ENCODE measurements at regions not wholly inside any gene's neighbourhood (a gene's known extent, or its start where the extent isn't known, plus 50 kb on each side); places are given as distances from the start of the nearest gene placed in this dataset.

DNA sequence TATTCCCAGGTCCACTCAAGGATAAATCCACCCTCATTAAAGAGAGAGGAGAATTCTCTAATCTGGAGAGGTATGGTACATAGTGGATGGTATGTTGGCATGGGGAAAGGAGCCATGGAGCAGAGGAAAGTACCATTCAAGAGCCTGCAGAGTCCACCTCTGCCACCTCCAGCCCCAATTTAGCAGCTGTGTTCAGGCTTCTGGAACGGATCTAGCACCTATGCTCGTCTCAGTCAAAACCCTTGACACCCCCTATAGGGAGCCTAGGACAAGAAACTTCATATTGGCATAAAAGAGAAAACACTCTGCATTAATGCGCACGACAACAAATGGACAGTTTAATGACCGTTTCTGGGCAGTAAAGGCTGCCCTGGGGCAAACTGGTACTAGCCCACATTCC lies 161.1 kb upstream of the FAM78B start:
- H3K27me3 ChIP-seq, result no peaks in the 10 kb centered on the region
- H3K9me3 ChIP-seq, result no peaks in the 10 kb centered on the region
- no peak overlapping the region for H3K27ac ChIP-seq
- DNase-seq, result no peak
- no peak overlapping the region for H3K4me3 ChIP-seq
- H3K36me3 ChIP-seq, result no peaks in the 10 kb centered on the region
- no peaks in the 10 kb centered on the region for H3K4me1 ChIP-seq
- intact Hi-C loops (cut with DNase I; ENCODE audit: low total_unique reads), result no loop called here
- 65% methylated on average over 5 of the region's 5 CpGs; no CpG with 5 or more reads in 1 of the 2 donors for WGBS, 2 donors (ENCODE audit: low coverage in 1 of 2)
- no peak for TF ChIP-seq EP300 (IDR thresholded peaks at IDR 0.05; ENCODE audit: low read depth)
- TF ChIP-seq CTCF (IDR thresholded peaks at IDR 0.05), result no peak
- TF ChIP-seq POLR2A (IDR thresholded peaks at IDR 0.05), result no peak
- TF ChIP-seq POLR2AphosphoS5 (IDR thresholded peaks at IDR 0.05), result no peak
- in situ Hi-C loops (cut with MboI; ENCODE audit: low pct_ligation_motif_present in 1 of 4, low pct_unique_long_range_greater_than_20kb in 1 of 4, low sequenced_read_pairs in 3 of 4), result no loop called here

DNA sequence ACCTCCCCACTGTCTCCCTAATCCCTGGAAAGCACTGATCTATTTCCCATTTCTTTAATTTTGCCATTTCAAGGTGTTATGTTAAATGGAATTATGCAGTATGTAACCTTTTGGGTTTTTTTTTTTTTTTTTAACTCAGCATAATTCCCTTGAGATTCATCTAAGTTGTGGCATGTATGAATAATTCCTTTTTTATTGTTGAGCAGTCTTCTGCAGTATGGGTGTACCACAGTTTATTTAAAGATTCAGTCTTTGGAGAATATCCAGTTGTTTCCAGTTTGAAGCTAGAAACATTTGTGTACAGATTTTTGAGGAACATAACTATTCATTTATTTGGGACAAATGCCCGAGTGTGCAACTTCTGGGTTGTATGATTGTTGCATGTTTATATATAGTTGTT lies 162.2 kb upstream of the FAM78B start:
- no peaks in the 10 kb centered on the region for H3K27me3 ChIP-seq
- intact Hi-C loops (cut with DNase I; ENCODE audit: low total_unique reads), result no loop called here
- no peak for DNase-seq
- H3K27ac ChIP-seq, result no peak overlapping the region
- H3K36me3 ChIP-seq, result no peaks in the 10 kb centered on the region
- no peaks in the 10 kb centered on the region for H3K9me3 ChIP-seq
- no peak overlapping the region for H3K4me3 ChIP-seq
- 47 to 100% methylated on average over 1 of the region's 1 CpG for WGBS, 2 donors (ENCODE audit: low coverage in 1 of 2)
- in situ Hi-C loops (cut with MboI; ENCODE audit: low pct_ligation_motif_present in 1 of 4, low pct_unique_long_range_greater_than_20kb in 1 of 4, low sequenced_read_pairs in 3 of 4), result no loop called here
- no peaks in the 10 kb centered on the region for H3K4me1 ChIP-seq
- TF ChIP-seq CTCF (IDR thresholded peaks at IDR 0.05) (no peak), POLR2AphosphoS5 (IDR thresholded peaks at IDR 0.05) (no peak), EP300 (IDR thresholded peaks at IDR 0.05; ENCODE audit: low read depth) (no peak), POLR2A (IDR thresholded peaks at IDR 0.05) (no peak)

- Histone ChIP-seq H3K4me1 (no peaks in the 10 kb centered on the region), H3K4me3 (no peak overlapping the region), H3K36me3 (no peaks in the 10 kb centered on the region), H3K27me3 (no peaks in the 10 kb centered on the region), H3K9me3 (no peaks in the 10 kb centered on the region), H3K27ac (no peak overlapping the region)
- no peak for DNase-seq
- no peak for TF ChIP-seq POLR2A (IDR thresholded peaks at IDR 0.05)
- TF ChIP-seq EP300 (IDR thresholded peaks at IDR 0.05; ENCODE audit: low read depth), result no peak
- no peak for TF ChIP-seq CTCF (IDR thresholded peaks at IDR 0.05)
- TF ChIP-seq POLR2AphosphoS5 (IDR thresholded peaks at IDR 0.05), result no peak
- intact Hi-C loops (cut with DNase I; ENCODE audit: low total_unique reads) (no loop called here), in situ Hi-C loops (cut with MboI; ENCODE audit: low pct_ligation_motif_present in 1 of 4, low pct_unique_long_range_greater_than_20kb in 1 of 4, low sequenced_read_pairs in 3 of 4) (no loop called here)
- WGBS, 2 donors (ENCODE audit: low coverage in 1 of 2), result 61 to 63% methylated on average over 1 of the region's 1 CpG
These were observed 163.3 kb upstream of the FAM78B start for GRCh38 chr1:166330096-166330495.

GRCh38 chr1:166338105-166338504 lies 171.3 kb upstream of the FAM78B start:
- no peak for DNase-seq
- 78 to 100% methylated on average over 1 to 2 of the region's 2 CpGs for WGBS, 2 donors (ENCODE audit: low coverage in 1 of 2)
- in situ Hi-C loops (cut with MboI; ENCODE audit: low pct_ligation_motif_present in 1 of 4, low pct_unique_long_range_greater_than_20kb in 1 of 4, low sequenced_read_pairs in 3 of 4) (no loop called here), intact Hi-C loops (cut with DNase I; ENCODE audit: low total_unique reads) (no loop called here)
- Histone ChIP-seq H3K27ac (no peak overlapping the region), H3K4me3 (no peak overlapping the region), H3K27me3 (no peaks in the 10 kb centered on the region), H3K36me3 (no peaks in the 10 kb centered on the region), H3K4me1 (no peaks in the 10 kb centered on the region), H3K9me3 (no peaks in the 10 kb centered on the region)
- TF ChIP-seq EP300 (IDR thresholded peaks at IDR 0.05; ENCODE audit: low read depth) (no peak), CTCF (IDR thresholded peaks at IDR 0.05) (no peak), POLR2A (IDR thresholded peaks at IDR 0.05) (no peak), POLR2AphosphoS5 (IDR thresholded peaks at IDR 0.05) (no peak)

All from transverse colon (tissue), 4 donors.